SK-N-SH (cell line): ENCODE measurements at regions not wholly inside any gene's neighbourhood (a gene's known extent, or its start where the extent isn't known, plus 50 kb on each side); places are given as distances from the start of the nearest gene placed in this dataset.

Experiments
- CTCF ChIA-PET: fragments of 300-600, 350-600 bp; formaldehyde crosslinking; extraction: SDS; loops from one replicate; lab custom pipeline; 2021; lab: Yijun Ruan, JAX
- POLR2A ChIA-PET: fragments of 350-600 bp; sonication (Branson Sonifier 250); formaldehyde crosslinking; extraction: SDS; loops from one replicate; lab custom pipeline; 2020; ENCODE audit warnings: antibody characterized with exemption, inconsistent platforms; lab: Yijun Ruan, JAX
- DNase-seq: peaks from one replicate; pipeline ENCODE4 v3.0.0; 2012
- H2AFZ ChIP-seq: fragments of 200-600 bp; sonication (generic); 2 replicates; pipeline ENCODE4 v1.8.1; 2016; ENCODE audit warnings: antibody characterized with exemption, mild to moderate bottlenecking, low read depth
- H3F3A ChIP-seq: fragments of 200-600 bp; sonication (generic); replicated peaks from 2 replicates; pipeline ENCODE3; 2016; ENCODE audit warnings: antibody characterized with exemption, mild to moderate bottlenecking; ENCODE audit not compliant: insufficient read depth
- H3K27ac ChIP-seq, 2 experiments: fragments of 200-500 bp in 1 of 2; fragments of 200-600 bp in 1 of 2; sonication (Bioruptor generic) in 1 of 2; sonication (generic), shearing (Covaris generic) in 1 of 2; 2 replicates each; pipeline versions ENCODE4 v1.5.1 to v1.6.1; 2014 to 2016; ENCODE audit warnings: low read depth in 2 of 2, inconsistent platforms in 1 of 2, low read length in 1 of 2, mild to moderate bottlenecking in 1 of 2, mixed read lengths in 1 of 2
- H3K27me3 ChIP-seq: fragments of 200-600 bp; sonication (generic), shearing (Covaris generic); 2 replicates; pipeline ENCODE4 v1.6.1; 2016; ENCODE audit warnings: mixed run types; ENCODE audit not compliant: insufficient read depth
- H3K36me3 ChIP-seq, 2 experiments: fragments of 200-500 bp in 1 of 2; fragments of 200-600 bp in 1 of 2; sonication (Bioruptor generic) in 1 of 2; sonication (generic) in 1 of 2; replicated peaks in 1 of 2; 2 replicates each; pipeline versions ENCODE3 to v1.5.1; 2014 to 2016; ENCODE audit warnings: low read length in 1 of 2, mild to moderate bottlenecking in 1 of 2; ENCODE audit not compliant: insufficient read depth in 2 of 2, control insufficient read depth in 1 of 2
- H3K4me1 ChIP-seq, 2 experiments: fragments of 200-500 bp in 1 of 2; fragments of 200-600 bp in 1 of 2; sonication (Bioruptor generic) in 1 of 2; sonication (generic), shearing (Covaris generic) in 1 of 2; 2 replicates each; pipeline versions ENCODE4 v1.5.1 to v1.6.1; 2014 to 2016; ENCODE audit warnings: low read depth in 1 of 2, low read length in 1 of 2, mixed run types in 1 of 2; ENCODE audit not compliant: insufficient read depth in 2 of 2, control insufficient read depth in 1 of 2
- H3K4me2 ChIP-seq: fragments of 200-600 bp; sonication (generic), shearing (Covaris generic); 2 replicates; pipeline ENCODE4 v1.6.1; 2017; ENCODE audit warnings: mixed run types
- H3K4me3 ChIP-seq, 2 experiments: fragments of 200-500 bp in 1 of 2; fragments of 200-600 bp in 1 of 2; sonication (Bioruptor generic) in 1 of 2; sonication (generic), shearing (Covaris generic) in 1 of 2; 2 replicates each; pipeline versions ENCODE4 v1.5.1 to v1.8.1; 2014 to 2016; ENCODE audit warnings: low read depth in 2 of 2, inconsistent platforms in 1 of 2, low read length in 1 of 2, mild to moderate bottlenecking in 1 of 2, mixed read lengths in 1 of 2, moderate library complexity in 1 of 2
- H3K79me2 ChIP-seq: fragments of 200-600 bp; sonication (generic); 2 replicates; pipeline ENCODE4 v1.8.1; 2017; ENCODE audit warnings: mild to moderate bottlenecking; ENCODE audit not compliant: insufficient read depth
- H3K9ac ChIP-seq: fragments of 200-600 bp; sonication (generic); 2 replicates; pipeline ENCODE4 v1.6.1; 2017; ENCODE audit warnings: mixed run types
- H3K9me2 ChIP-seq: fragments of 200-600 bp; sonication (generic); 2 replicates; pipeline ENCODE4 v1.6.1; 2017; ENCODE audit warnings: mixed run types
- H3K9me3 ChIP-seq: fragments of 200-600 bp; sonication (generic); 2 replicates; pipeline ENCODE4 v1.6.1; 2017; ENCODE audit warnings: mixed run types, mild to moderate bottlenecking, moderate library complexity
- H4K20me1 ChIP-seq: fragments of 200-600 bp; sonication (generic); 2 replicates; pipeline ENCODE4 v1.6.1; 2017; ENCODE audit warnings: mild to moderate bottlenecking, mixed run types; ENCODE audit not compliant: insufficient read depth
- EZH2phosphoT487 ChIP-seq: fragments of 200-600 bp; sonication (generic); IDR thresholded peaks from 2 replicates; pipeline ENCODE4 v1.6.1; 2017; ENCODE audit warnings: low read depth, mixed run types, mild to moderate bottlenecking, antibody characterized with exemption, moderate library complexity, borderline replicate concordance
- FOSL2 ChIP-seq: IDR thresholded peaks from 2 replicates; pipeline ENCODE4 v1.4.0; 2012; ENCODE audit warnings: low read depth, mild to moderate bottlenecking, moderate library complexity, borderline replicate concordance
- GATA2 ChIP-seq: sonication (generic); formaldehyde crosslinking; IDR thresholded peaks from 2 replicates; pipeline ENCODE4 v1.5.0; 2020; ENCODE audit warnings: mild to moderate bottlenecking, missing genetic modification reagents
- JUND ChIP-seq: IDR thresholded peaks from 2 replicates; pipeline ENCODE4 v1.4.0; 2012
- MEF2A ChIP-seq: IDR thresholded peaks from 2 replicates; pipeline ENCODE4 v1.4.0; 2012; ENCODE audit warnings: low read depth, borderline replicate concordance
- MXI1 ChIP-seq: IDR thresholded peaks from 2 replicates; pipeline ENCODE4 v1.6.1; 2012; ENCODE audit warnings: mild to moderate bottlenecking, low read depth, low read length, improper control_type of control experiment
- RCOR1 ChIP-seq: fragments of 150-350 bp; IDR thresholded peaks from 2 replicates; pipeline ENCODE4 v1.6.1; 2017; ENCODE audit warnings: antibody characterized with exemption, low read length
- RXRA ChIP-seq: IDR thresholded peaks from 2 replicates; pipeline ENCODE4 v1.4.0; 2012; ENCODE audit warnings: low read depth, mild to moderate bottlenecking, borderline replicate concordance
- TAF1 ChIP-seq: IDR thresholded peaks from 2 replicates; pipeline ENCODE4 v1.6.1; 2012; ENCODE audit warnings: low read depth, mild to moderate bottlenecking, low read length, moderate library complexity, borderline replicate concordance
- TEAD4 ChIP-seq: IDR thresholded peaks from 2 replicates; pipeline ENCODE4 v1.4.0; 2012; ENCODE audit warnings: mild to moderate bottlenecking, borderline replicate concordance; ENCODE audit not compliant: insufficient read depth
- WGBS: methylation state at CpG from one replicate; pipeline ENCODE4 v1.1.6; 2017; ENCODE audit warnings: low lambda C conversion rate; 5-methylcytosine and 5-hydroxymethylcytosine counted together
- TF ChIP-seq, protein P1 (sequence below): IDR thresholded peaks from 2 replicates; pipeline ENCODE4 v1.4.0; 2012; ENCODE audit warnings: low read depth, borderline replicate concordance
- TF ChIP-seq, protein P2 (sequence below): IDR thresholded peaks from 2 replicates; pipeline ENCODE4; 2012
- TF ChIP-seq, protein P3 (sequence below): fragments of 200-600 bp; sonication (generic); IDR thresholded peaks from 2 replicates; pipeline ENCODE4 v1.6.1; 2017; ENCODE audit warnings: antibody characterized with exemption, mild to moderate bottlenecking, moderate library complexity

DNA sequence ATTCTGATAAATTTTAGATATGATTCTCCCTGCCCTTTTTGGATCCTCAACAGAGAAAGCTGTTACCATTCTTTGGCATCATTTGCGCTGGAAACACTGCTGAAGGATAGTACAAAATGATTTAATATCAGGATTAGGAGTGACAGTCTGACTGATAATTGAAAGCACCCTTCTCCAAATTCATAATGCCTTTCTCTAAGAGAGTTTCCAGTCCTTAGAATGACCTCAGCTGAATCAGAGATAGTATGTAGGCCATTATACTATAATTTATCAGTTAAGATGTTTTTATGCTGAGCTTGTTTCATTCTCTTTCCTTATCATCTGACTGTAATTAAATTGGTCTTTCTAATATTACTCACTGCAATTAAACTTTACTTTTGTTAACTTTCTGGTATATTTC is 166.7 kb downstream of the ZNF326 start:
- Histone ChIP-seq H3K4me1 (no peaks in the 10 kb centered on the region), H3K79me2 (no peaks in the 10 kb centered on the region), H3K27me3 (peaks cover 5% of the 10 kb centered on the region; the same call in 1 of the 2 replicates), H3K9me2 (no peaks in the 10 kb centered on the region), H3K9me3 (no peaks in the 10 kb centered on the region), H3K27ac (no peak overlapping the region), H3K9ac (no peak overlapping the region), H3K4me3 (no peak overlapping the region), H3K36me3 (no peaks in the 10 kb centered on the region), H3K4me2 (no peak overlapping the region), H4K20me1 (no peaks in the 10 kb centered on the region), H2AFZ (no peak overlapping the region), H3F3A (no peaks in the 10 kb centered on the region)
- no peak for DNase-seq
- TF ChIP-seq MEF2A = no peak
- ChIA-PET CTCF (no interaction called here), POLR2A (no interaction called here)
- 3% methylated on average over 1 of the region's 1 CpG for WGBS

DNA sequence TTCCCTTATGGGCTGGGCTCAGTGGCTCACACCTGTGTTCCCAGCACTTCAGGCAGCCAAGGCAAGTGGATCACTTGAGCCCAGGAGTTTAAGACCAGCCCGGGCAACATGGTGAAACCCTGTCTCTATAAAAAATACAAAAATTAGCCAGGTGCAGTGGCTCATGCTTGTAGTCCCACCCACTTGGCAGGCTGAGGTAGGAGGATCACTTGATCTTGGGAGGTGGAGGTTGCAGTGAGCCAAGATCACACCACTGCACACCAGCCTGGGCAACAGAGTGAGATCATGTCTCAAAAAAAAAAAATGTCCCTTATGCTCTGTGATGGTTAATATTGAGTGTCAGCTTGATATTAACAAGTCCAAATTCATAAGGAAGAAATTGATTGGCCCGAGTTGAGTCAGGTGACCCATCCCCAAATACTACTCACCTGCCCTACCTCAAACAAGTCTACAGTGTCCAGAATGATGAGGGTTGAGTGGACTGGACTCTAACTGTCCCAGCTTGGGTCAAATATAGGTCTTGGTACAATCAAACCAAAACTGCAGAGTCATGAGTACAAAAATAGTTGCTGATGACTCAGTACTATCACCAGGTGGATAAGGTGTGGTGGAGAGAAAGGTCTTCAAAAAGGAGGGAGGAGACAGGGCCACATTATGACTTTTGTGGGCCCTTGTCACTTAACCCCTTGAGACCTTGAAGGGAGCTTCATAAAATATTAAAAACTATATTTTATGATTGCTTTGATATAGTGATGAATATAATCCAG is 161.0 kb downstream of the ZNF326 start:
- Histone ChIP-seq H2AFZ (no peak overlapping the region), H3F3A (no peaks in the 10 kb centered on the region), H3K9me2 (no peaks in the 10 kb centered on the region), H3K27ac (no peak overlapping the region), H3K9me3 (no peaks in the 10 kb centered on the region), H3K9ac (no peak overlapping the region), H3K27me3 (peaks cover 4% of the 10 kb centered on the region; the same call in 1 of the 2 replicates), H4K20me1 (no peaks in the 10 kb centered on the region), H3K4me2 (no peak overlapping the region), H3K4me3 (no peak overlapping the region), H3K79me2 (no peaks in the 10 kb centered on the region), H3K36me3 (no peaks in the 10 kb centered on the region), H3K4me1 (no peaks in the 10 kb centered on the region)
- DNase-seq = no peak
- TF ChIP-seq, protein P1, sequence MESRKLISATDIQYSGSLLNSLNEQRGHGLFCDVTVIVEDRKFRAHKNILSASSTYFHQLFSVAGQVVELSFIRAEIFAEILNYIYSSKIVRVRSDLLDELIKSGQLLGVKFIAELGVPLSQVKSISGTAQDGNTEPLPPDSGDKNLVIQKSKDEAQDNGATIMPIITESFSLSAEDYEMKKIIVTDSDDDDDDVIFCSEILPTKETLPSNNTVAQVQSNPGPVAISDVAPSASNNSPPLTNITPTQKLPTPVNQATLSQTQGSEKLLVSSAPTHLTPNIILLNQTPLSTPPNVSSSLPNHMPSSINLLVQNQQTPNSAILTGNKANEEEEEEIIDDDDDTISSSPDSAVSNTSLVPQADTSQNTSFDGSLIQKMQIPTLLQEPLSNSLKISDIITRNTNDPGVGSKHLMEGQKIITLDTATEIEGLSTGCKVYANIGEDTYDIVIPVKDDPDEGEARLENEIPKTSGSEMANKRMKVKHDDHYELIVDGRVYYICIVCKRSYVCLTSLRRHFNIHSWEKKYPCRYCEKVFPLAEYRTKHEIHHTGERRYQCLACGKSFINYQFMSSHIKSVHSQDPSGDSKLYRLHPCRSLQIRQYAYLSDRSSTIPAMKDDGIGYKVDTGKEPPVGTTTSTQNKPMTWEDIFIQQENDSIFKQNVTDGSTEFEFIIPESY = no peak
- TF ChIP-seq TAF1 (no peak), RCOR1 (no peak), JUND (no peak), MEF2A (no peak), MXI1 (no peak), RXRA (no peak), TEAD4 (no peak)
- CTCF ChIA-PET = interaction anchor here (0.6 kb wide), 1 partner anchor 221 kb away, joined by 3 read pairs; no protein-coding TSS in a partner anchor
- WGBS = 0% methylated on average over 1 of the region's 2 CpGs
- POLR2A ChIA-PET = no interaction called here

DNA sequence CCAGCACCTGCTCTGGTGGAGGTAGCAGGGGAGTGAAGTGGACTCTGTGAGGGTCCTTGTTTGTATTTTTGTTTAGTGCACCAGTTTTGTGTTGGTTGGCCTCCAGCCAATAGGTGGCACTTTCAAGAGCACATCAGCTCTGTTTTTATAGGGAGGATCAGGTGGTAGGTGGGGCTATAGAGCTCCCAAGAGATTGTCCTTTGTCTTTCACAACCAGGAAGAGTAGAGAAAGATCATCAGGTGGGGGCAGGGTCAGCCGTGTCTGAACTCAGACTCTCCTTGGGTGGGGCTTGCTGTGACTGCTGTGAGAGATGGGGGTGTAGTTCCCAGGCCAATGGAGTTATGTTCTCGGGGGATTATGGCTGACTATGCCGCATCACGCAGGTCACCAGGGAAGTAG is 159.8 kb downstream of the ZNF326 start:
- H3K9me3 ChIP-seq = no peaks in the 10 kb centered on the region
- H3K36me3 ChIP-seq = no peaks in the 10 kb centered on the region
- CTCF ChIA-PET = no interaction called here
- H4K20me1 ChIP-seq = no peaks in the 10 kb centered on the region
- no peak overlapping the region for H2AFZ ChIP-seq
- no peaks in the 10 kb centered on the region for H3F3A ChIP-seq
- H3K27me3 ChIP-seq = no peaks in the 10 kb centered on the region; the same call in 1 of the 2 replicates
- no peak overlapping the region for H3K4me2 ChIP-seq
- H3K27ac ChIP-seq = no peak overlapping the region
- no peak for DNase-seq
- H3K79me2 ChIP-seq = no peaks in the 10 kb centered on the region
- H3K4me3 ChIP-seq = no peak overlapping the region
- POLR2A ChIA-PET = no interaction called here
- no peaks in the 10 kb centered on the region for H3K4me1 ChIP-seq
- H3K9ac ChIP-seq = no peak overlapping the region
- no peaks in the 10 kb centered on the region for H3K9me2 ChIP-seq
- WGBS = 13% methylated on average over 4 of the region's 4 CpGs
- TF ChIP-seq, protein P2, sequence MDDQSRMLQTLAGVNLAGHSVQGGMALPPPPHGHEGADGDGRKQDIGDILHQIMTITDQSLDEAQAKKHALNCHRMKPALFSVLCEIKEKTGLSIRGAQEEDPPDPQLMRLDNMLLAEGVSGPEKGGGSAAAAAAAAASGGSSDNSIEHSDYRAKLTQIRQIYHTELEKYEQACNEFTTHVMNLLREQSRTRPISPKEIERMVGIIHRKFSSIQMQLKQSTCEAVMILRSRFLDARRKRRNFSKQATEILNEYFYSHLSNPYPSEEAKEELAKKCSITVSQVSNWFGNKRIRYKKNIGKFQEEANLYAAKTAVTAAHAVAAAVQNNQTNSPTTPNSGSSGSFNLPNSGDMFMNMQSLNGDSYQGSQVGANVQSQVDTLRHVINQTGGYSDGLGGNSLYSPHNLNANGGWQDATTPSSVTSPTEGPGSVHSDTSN = no peak
- TF ChIP-seq EZH2phosphoT487 (no peak), TAF1 (no peak), FOSL2 (no peak), RXRA (no peak), GATA2 (CRISPR knock-in tag) (no peak), MEF2A (no peak)
- TF ChIP-seq, protein P1 = no peak
- TF ChIP-seq, protein P3, sequence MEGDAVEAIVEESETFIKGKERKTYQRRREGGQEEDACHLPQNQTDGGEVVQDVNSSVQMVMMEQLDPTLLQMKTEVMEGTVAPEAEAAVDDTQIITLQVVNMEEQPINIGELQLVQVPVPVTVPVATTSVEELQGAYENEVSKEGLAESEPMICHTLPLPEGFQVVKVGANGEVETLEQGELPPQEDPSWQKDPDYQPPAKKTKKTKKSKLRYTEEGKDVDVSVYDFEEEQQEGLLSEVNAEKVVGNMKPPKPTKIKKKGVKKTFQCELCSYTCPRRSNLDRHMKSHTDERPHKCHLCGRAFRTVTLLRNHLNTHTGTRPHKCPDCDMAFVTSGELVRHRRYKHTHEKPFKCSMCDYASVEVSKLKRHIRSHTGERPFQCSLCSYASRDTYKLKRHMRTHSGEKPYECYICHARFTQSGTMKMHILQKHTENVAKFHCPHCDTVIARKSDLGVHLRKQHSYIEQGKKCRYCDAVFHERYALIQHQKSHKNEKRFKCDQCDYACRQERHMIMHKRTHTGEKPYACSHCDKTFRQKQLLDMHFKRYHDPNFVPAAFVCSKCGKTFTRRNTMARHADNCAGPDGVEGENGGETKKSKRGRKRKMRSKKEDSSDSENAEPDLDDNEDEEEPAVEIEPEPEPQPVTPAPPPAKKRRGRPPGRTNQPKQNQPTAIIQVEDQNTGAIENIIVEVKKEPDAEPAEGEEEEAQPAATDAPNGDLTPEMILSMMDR = no peak
